HG03045 (cell line): ENCODE measurements at regions not wholly inside any gene's neighbourhood (a gene's known extent, or its start where the extent isn't known, plus 50 kb on each side); places are given as distances from the start of the nearest gene placed in this dataset.
A peak's percentile ranks its signal among the peaks of the same experiment; 100 is the strongest.
"Not testable (repeated sequence)": the region's sequence is repeated elsewhere in the genome, so short reads cannot be mapped to it uniquely, and the experiment has no call there.

ENCODE experiments used
- ATAC-seq: cut with Tn5 transposase; IDR thresholded peaks from one replicate; pipeline ENCODE4 v1.9.1; 2021; ENCODE audit warnings: mild to moderate bottlenecking, moderate library complexity; ENCODE audit not compliant: unreplicated experiment

DNA sequence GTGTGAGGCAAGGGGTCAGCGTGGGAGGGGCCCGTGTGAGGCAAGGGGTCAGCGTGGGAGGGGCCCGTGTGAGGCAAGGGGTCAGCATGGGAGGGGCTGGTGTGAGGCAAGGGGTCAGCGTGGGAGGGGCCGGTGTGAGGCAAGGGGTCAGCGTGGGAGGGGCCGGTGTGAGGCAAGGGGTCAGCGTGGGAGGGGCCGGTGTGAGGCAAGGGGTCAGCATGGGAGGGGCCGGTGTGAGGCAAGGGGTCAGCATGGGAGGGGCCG is 119.2 kb downstream of the SEPTIN14 start:
- ATAC-seq, result not testable (repeated sequence)

GRCh38 chr7:55742651-55743453 is 119.7 kb downstream of the SEPTIN14 start:
- ATAC-seq, result not testable (repeated sequence)

GRCh38 chr7:55741721-55742631 is 120.6 kb downstream of the SEPTIN14 start:
- not testable (repeated sequence) for ATAC-seq

GRCh38 chr7:55740633-55741250 is 121.8 kb downstream of the SEPTIN14 start:
- not testable (repeated sequence) for ATAC-seq

DNA sequence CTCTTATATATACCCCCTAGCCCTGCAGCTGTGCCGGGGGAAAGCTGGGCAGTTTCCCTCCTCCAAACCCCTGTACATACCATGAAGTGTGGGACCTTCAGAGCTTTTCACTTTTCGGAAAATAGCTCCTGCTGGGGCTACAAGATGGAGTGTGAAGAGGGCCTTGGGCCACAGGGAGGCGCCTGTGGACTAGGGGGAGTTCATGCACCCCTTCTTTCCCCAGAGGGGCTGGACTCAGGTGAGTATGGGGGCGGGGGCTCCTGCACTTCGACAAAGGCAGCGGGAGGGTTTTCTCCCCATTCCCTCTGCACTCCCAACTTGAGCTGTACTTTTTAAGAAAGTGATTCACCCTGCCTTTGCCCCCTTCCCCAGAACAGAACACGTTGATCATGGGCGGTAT is 122.5 kb downstream of the SEPTIN14 start:
- ATAC-seq, result not testable (repeated sequence)

- ATAC-seq, result not testable (repeated sequence)
These were observed 125.8 kb downstream of the SEPTIN14 start for GRCh38 chr7:55736641-55737221.

DNA sequence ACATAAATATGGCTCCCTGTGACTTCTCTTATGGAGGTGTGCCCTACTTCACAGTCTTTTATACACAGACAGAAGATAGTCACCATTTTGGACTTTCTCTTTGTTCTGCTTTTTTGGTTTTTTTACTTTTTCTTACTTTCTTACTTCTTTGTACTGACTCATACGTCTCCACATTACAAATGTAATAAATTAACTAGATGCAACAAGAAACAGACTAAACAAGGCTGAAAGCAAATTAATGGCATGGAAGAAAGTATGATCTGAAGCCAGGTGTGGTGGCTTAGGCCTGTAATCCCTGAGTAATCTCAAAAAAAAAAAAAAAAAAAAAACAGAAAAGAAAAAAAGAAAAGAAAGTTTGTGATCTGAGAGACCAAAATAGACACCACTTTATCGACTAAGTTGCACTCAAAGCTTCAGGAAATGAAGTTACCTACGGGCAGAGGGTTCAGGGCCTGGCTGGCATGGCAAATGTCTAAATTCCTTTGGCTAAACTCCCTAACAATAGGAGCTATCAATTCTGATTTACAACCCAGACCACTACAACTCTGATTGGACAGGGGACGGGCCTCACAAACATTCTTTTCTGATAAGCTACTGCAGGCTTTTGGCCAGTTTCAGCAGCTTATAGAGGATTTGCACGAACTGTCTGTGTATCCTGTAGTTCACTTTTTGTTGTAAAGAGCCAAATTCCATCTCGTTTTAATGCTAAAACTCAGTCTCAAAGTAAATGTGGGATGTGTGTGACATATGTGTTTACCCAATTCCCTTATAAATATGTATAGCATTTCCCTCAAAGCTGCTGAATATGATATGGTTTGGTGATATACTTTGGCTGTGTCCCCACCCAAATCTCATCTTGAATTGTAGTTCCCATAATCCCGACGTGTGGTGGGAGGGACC is 129.1 kb downstream of the SEPTIN14 start:
- ATAC-seq, result no peak

GRCh38 chr7:55731931-55732330 is 130.6 kb downstream of the SEPTIN14 start:
- ATAC-seq, result no peak

GRCh38 chr7:55730197-55730596 is 132.4 kb downstream of the SEPTIN14 start:
- no peak for ATAC-seq

GRCh38 chr7:55723621-55723941 is 139.0 kb downstream of the SEPTIN14 start:
- no peak for ATAC-seq

GRCh38 chr7:55722874-55723620 is 139.5 kb downstream of the SEPTIN14 start:
- ATAC-seq, result peak; percentile 97

DNA sequence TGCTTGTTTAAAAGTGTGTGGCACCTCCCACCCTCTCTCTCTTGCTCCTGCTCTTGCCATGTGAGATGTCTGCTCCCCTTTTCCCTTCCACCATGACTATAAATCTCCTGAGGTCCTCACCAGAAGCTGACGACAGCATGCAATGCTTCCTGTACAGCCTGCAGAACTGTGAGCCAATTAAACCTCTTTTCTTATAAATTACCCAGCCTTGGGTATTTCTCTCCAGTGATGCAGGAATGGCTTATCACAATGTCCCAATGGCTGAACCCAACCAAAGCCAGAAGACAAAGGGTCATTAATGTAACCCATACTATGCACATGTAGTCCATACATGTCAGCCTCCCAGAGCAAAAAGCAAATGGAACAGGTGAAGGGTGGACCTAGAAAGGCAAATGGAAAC is 141.5 kb downstream of the SEPTIN14 start:
- not testable (repeated sequence) for ATAC-seq

- ATAC-seq, result not testable (repeated sequence)
These were observed 143.1 kb upstream of the VOPP1 start for GRCh38 chr7:55715247-55715867.

GRCh38 chr7:55714370-55714769 is 142.1 kb upstream of the VOPP1 start:
- ATAC-seq, result not testable (repeated sequence)

- ATAC-seq, result not testable (repeated sequence)
These were observed 138.0 kb upstream of the VOPP1 start for GRCh38 chr7:55710312-55710711.

DNA sequence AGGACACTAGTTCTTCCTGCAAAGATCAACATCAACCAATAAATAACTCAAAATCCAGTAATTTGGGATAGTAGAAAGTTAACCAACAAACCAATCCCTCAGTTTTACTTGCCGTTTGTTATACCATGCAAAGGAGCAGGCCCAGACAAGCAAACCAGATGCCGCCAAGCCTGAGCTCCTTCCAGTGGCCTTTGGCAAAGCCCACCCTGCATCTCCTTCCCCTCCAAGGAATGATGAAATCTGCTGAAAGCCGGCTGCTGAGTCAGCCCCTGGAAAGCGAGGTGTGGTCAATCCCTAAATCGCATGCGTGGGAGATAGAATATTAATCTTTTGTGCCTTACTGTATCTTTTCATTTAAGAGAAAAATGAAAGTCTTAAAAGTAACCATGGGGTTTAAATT is 135.7 kb upstream of the VOPP1 start:
- ATAC-seq, result not testable (repeated sequence)

DNA sequence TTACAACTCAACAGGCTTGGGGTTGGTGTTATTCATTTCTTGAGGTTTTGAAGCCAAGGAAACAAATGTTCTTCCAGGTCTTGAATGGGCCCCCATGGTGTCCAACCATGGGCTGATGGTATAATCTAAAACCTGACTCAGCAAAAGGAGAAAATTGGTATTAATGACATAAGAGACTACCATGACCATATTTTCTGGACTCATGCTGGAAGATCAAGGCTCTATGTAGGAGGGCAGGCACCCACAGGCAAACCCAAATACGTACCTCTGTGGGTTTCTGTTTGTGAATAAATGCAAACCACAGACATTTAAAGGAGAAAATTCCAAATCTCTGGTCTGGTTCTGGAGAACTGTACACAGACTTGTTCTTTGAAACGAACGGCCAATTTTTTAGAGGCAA is 135.1 kb upstream of the VOPP1 start:
- not testable (repeated sequence) for ATAC-seq

- ATAC-seq, result not testable (repeated sequence)
These were observed 134.3 kb upstream of the VOPP1 start for GRCh38 chr7:55706451-55707195.
